ENCODE measurements at regions not wholly inside any gene's neighbourhood (a gene's known extent, or its start where the extent isn't known, plus 50 kb on each side); places are given as distances from the start of the nearest gene placed in this dataset.

GRCh38 chr5:24103451-24104023 lies 541.2 kb downstream of the CDH10 start:
- no peak for TF ChIP-seq CTCF (IDR thresholded peaks at IDR 0.05)

- TF ChIP-seq CTCF (IDR thresholded peaks at IDR 0.05): peak; percentile 88
These were observed 534.7 kb downstream of the CDH10 start for GRCh38 chr5:24110004-24110615.

- no peak for TF ChIP-seq CTCF (IDR thresholded peaks at IDR 0.05)
These were observed 532.4 kb downstream of the CDH10 start for GRCh38 chr5:24112420-24112819.

GRCh38 chr5:24118351-24118750 lies 526.4 kb downstream of the CDH10 start:
- no peak for TF ChIP-seq CTCF (IDR thresholded peaks at IDR 0.05)

GRCh38 chr5:24135536-24135935 lies 509.2 kb downstream of the CDH10 start:
- TF ChIP-seq CTCF (IDR thresholded peaks at IDR 0.05): no peak

DNA sequence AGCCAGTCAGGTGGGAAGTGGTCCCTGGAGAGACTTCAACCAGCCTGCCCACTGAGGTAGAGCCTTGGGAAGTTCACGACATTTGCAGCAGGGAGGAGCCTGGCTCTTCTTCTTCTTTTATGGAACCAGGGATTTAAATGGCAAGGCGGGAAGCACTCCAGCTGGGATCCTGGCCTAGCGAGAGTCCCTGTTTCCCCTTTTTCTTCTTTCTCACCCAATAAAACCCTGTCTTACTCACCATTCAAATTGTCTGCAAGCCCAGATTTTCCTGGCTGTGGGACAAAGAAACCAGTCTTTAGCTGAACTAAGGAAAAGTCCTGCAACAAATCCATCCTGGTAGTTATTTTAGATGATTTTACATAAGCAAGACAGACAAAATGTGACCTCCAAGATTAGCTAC lies 503.7 kb downstream of the CDH10 start:
- no peak for TF ChIP-seq CTCF (IDR thresholded peaks at IDR 0.05)

- TF ChIP-seq CTCF (IDR thresholded peaks at IDR 0.05): no peak
These were observed 502.4 kb downstream of the CDH10 start for GRCh38 chr5:24142341-24142740.

DNA sequence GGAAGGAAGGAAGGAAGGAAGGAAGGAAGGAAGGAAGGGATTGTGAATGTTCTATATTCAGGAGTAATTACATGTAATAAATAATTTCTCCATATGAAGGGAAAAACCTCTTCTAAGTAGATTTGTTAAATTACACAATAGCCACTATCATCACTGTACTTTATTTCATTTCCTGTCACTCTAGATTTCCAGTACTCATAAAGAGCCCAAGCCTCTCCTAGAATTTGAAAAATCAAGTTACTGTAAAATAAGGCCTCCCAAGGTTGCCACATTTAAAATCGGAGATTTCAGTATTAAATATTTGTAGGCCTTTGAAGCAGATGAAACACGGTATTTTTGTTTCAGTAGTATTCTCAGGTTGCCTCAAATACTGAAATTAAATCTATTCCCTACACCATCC lies 499.0 kb downstream of the CDH10 start:
- TF ChIP-seq CTCF (IDR thresholded peaks at IDR 0.05): no peak

Measured in LNCAP (cell line).